SW480 (cell line): ENCODE measurements at regions not wholly inside any gene's neighbourhood (a gene's known extent, or its start where the extent isn't known, plus 50 kb on each side); places are given as distances from the start of the nearest gene placed in this dataset.

Experiments
- DNase-seq: peaks from one replicate; pipeline ENCODE4 v3.0.0-alpha.2; 2016; ENCODE audit warnings: low spot score

GRCh38 chr7:1321411-1322239, 89.0 kb downstream of the UNCX start:
- no peak for DNase-seq

- no peak for DNase-seq
Observed at GRCh38 chr7:1322240-1323110, 89.8 kb downstream of the UNCX start.

GRCh38 chr7:1323178-1324027, 90.7 kb downstream of the UNCX start:
- no peak for DNase-seq

GRCh38 chr7:1324028-1324900, 91.6 kb downstream of the UNCX start:
- no peak for DNase-seq

- DNase-seq: no peak
Observed at GRCh38 chr7:1325246-1325645, 92.6 kb downstream of the UNCX start.

GRCh38 chr7:1325646-1326510, 93.2 kb downstream of the UNCX start:
- no peak for DNase-seq

- no peak for DNase-seq
Observed at GRCh38 chr7:1326511-1326785, 93.8 kb downstream of the UNCX start.

- DNase-seq: no peak
Observed at GRCh38 chr7:1329261-1329660, 96.6 kb downstream of the UNCX start.

- DNase-seq: no peak
Observed at GRCh38 chr7:1329966-1330800, 97.5 kb downstream of the UNCX start.

GRCh38 chr7:1330801-1331425, 98.2 kb downstream of the UNCX start:
- DNase-seq: no peak

GRCh38 chr7:1331561-1332467, 99.1 kb downstream of the UNCX start:
- DNase-seq: no peak

GRCh38 chr7:1336509-1336908, 103.8 kb downstream of the UNCX start:
- no peak for DNase-seq

- DNase-seq: no peak
Observed at GRCh38 chr7:1339611-1340010, 106.9 kb downstream of the UNCX start.

- no peak for DNase-seq
Observed at GRCh38 chr7:1340031-1340430, 107.4 kb downstream of the UNCX start.

GRCh38 chr7:1340461-1341360, 108.0 kb downstream of the UNCX start:
- no peak for DNase-seq

- no peak for DNase-seq
Observed at GRCh38 chr7:1341361-1342089, 108.9 kb downstream of the UNCX start.
